A549 (cell line): ENCODE measurements at regions not wholly inside any gene's neighbourhood (a gene's known extent, or its start where the extent isn't known, plus 50 kb on each side); places are given as distances from the start of the nearest gene placed in this dataset.
A peak's percentile ranks its signal among the peaks of the same experiment; 100 is the strongest.

Experiments used
- ATAC-seq, 2 experiments: fragments of 200-7000 bp in 1 of 2; fragments of >200 bp in 1 of 2; cut with Nextera tagmentation in 1 of 2; cut with Tn5 transposase in 1 of 2; 3 replicates each; pipeline versions ENCODE4 v1.8.0 to v1.9.1; 2018 to 2020; ENCODE audit warnings: mild to moderate bottlenecking in 1 of 2, moderate library complexity in 1 of 2
- CTCF ChIA-PET: fragments of 300-600 bp; sonication (Branson Sonifier 250); formaldehyde crosslinking; extraction: SDS; loops from one replicate; lab custom pipeline; 2021; ENCODE audit warnings: antibody characterized with exemption, inconsistent platforms; lab: Yijun Ruan, JAX
- POLR2A ChIA-PET: fragments of 350-600 bp; formaldehyde crosslinking; extraction: SDS; loops from one replicate; lab custom pipeline; 2021; ENCODE audit warnings: antibody characterized with exemption, inconsistent platforms; lab: Yijun Ruan, JAX
- DNase-seq, 2 experiments: peaks; one replicate each; pipeline versions ENCODE4 v3.0.0 to v3.0.0-alpha.2; 2011 to 2016; ENCODE audit warnings: low read depth in 1 of 2, low spot score in 1 of 2
- FAIRE-seq: peaks from 2 replicates; lab custom pipeline; 2011; peaks lifted over from hg19 to GRCh38; lab: Jason Lieb, UNC
- H3K27ac ChIP-seq, 2 experiments: fragments of >200 bp; sonication (Bioruptor Twin); formaldehyde crosslinking; 3 replicates each; pipeline ENCODE4 v1.5.1; 2016 to 2017
- H3K4me1 ChIP-seq: fragments of >200 bp; sonication (Bioruptor Twin); formaldehyde crosslinking; 3 replicates; pipeline ENCODE4 v1.6.1; 2016
- H3K4me2 ChIP-seq: fragments of >200 bp; sonication (Bioruptor Twin); formaldehyde crosslinking; 3 replicates; pipeline ENCODE4 v1.6.1; 2016
- H3K4me3 ChIP-seq: fragments of >200 bp; sonication (Bioruptor Twin); formaldehyde crosslinking; 3 replicates; pipeline ENCODE4 v1.5.1; 2016
- H3K9me3 ChIP-seq: fragments of >200 bp; sonication (Bioruptor Twin); formaldehyde crosslinking; 3 replicates; pipeline ENCODE4 v1.6.1; 2016
- BCL3 ChIP-seq: fragments of >200 bp; sonication (Bioruptor Twin); formaldehyde crosslinking; IDR thresholded peaks from 3 replicates; pipeline ENCODE4 v1.6.1; 2016
- BHLHE40 ChIP-seq: IDR thresholded peaks from 2 replicates; pipeline ENCODE4 v1.6.1; 2012; ENCODE audit warnings: low read depth, low read length, inconsistent platforms
- CHD2 ChIP-seq: fragments of 150-350 bp; IDR thresholded peaks from 2 replicates; pipeline ENCODE4 v1.6.1; 2014; ENCODE audit warnings: low read length; ENCODE audit not compliant: partially characterized antibody
- ESRRA ChIP-seq: fragments of 150-350 bp; IDR thresholded peaks from 2 replicates; pipeline ENCODE4 v1.6.1; 2014; ENCODE audit warnings: mild to moderate bottlenecking, low read length, borderline replicate concordance
- FOSL2 ChIP-seq, 2 experiments: fragments of 450-650 bp in 1 of 2; fragments of >200 bp in 1 of 2; sonication (Bioruptor Twin) in 1 of 2; formaldehyde crosslinking; IDR thresholded peaks; 2 replicates each; pipeline versions ENCODE4 v1.5.0 to v1.6.1; 2016 to 2020; ENCODE audit warnings: mild to moderate bottlenecking in 1 of 2, moderate library complexity in 1 of 2
- HES2 ChIP-seq: fragments of >200 bp; sonication (Bioruptor Twin); formaldehyde crosslinking; IDR thresholded peaks from 2 replicates; pipeline ENCODE4 v1.6.1; 2016
- HOXB5 ChIP-seq: fragments of 250-450 bp; sonication (Bioruptor Pico); IDR thresholded peaks from 2 replicates; pipeline ENCODE4 v1.5.0; 2020; ENCODE audit warnings: mild to moderate bottlenecking, moderate library complexity
- MAFK ChIP-seq: fragments of 450-650 bp; IDR thresholded peaks from 2 replicates; pipeline ENCODE4 v1.6.1; 2014; ENCODE audit not compliant: partially characterized antibody
- MAZ ChIP-seq: fragments of 150-350 bp; IDR thresholded peaks from 2 replicates; pipeline ENCODE4 v1.6.1; 2014; ENCODE audit warnings: antibody characterized with exemption, low read depth, low read length, borderline replicate concordance
- NFE2L2 ChIP-seq: fragments of 150-350 bp; conservative IDR thresholded peaks from 2 replicates; pipeline ENCODE4 v1.6.1; 2014; ENCODE audit warnings: low read length
- NPAS2 ChIP-seq: fragments of 250-450 bp; sonication (Bioruptor Pico); IDR thresholded peaks from 2 replicates; pipeline ENCODE4 v1.8.0; 2022; ENCODE audit warnings: mild to moderate bottlenecking, moderate library complexity, borderline replicate concordance
- POLR2A ChIP-seq: IDR thresholded peaks from 2 replicates; pipeline ENCODE4 v1.6.1; 2012; ENCODE audit warnings: mild to moderate bottlenecking, low read length
- RARB ChIP-seq: fragments of 250-450 bp; sonication (Bioruptor Pico); IDR thresholded peaks from 2 replicates; pipeline ENCODE4 v1.8.0; 2021; ENCODE audit warnings: mild to moderate bottlenecking, moderate library complexity
- REST ChIP-seq: fragments of 200-600 bp; sonication (generic); IDR thresholded peaks from 2 replicates; pipeline ENCODE4 v1.6.1; 2016; ENCODE audit warnings: antibody characterized with exemption, mild to moderate bottlenecking, moderate library complexity
- SMC3 ChIP-seq: fragments of >200 bp; sonication (Bioruptor Twin); formaldehyde crosslinking; IDR thresholded peaks from 3 replicates; pipeline ENCODE4 v1.6.1; 2018; ENCODE audit warnings: inconsistent platforms
- ZFP36 ChIP-seq: fragments of 450-650 bp; IDR thresholded peaks from 2 replicates; pipeline ENCODE4 v1.6.1; 2014; ENCODE audit warnings: borderline replicate concordance; ENCODE audit not compliant: partially characterized antibody
- ZNF302 ChIP-seq: fragments of 250-450 bp; sonication (Bioruptor Pico); IDR thresholded peaks from 2 replicates; pipeline ENCODE4 v1.9.0; 2021; ENCODE audit warnings: inconsistent platforms, mild to moderate bottlenecking, moderate library complexity
- WGBS: methylation state at CpG from one replicate; pipeline ENCODE4 v1.1.6; 2017; ENCODE audit errors: missing lambda C conversion rate; 5-methylcytosine and 5-hydroxymethylcytosine counted together

- H3K4me1 ChIP-seq = peaks cover 9% of the 10 kb centered on the region
- H3K9me3 ChIP-seq = no peaks in the 10 kb centered on the region
- no peak overlapping the region for H3K4me2 ChIP-seq
- TF ChIP-seq REST = peak; percentile 46; the same call in 1 of the 2 replicates
- no peak for TF ChIP-seq POLR2A
- no peak overlapping the region for H3K27ac ChIP-seq
- FAIRE-seq (no peak), ATAC-seq (no peak), DNase-seq (no peak)
- H3K4me3 ChIP-seq = no peak overlapping the region
- POLR2A ChIA-PET = no interaction called here
- CTCF ChIA-PET = interaction anchor here (0.6 kb wide), 1 partner anchor 74 kb away, joined by 3 read pairs; no protein-coding TSS in a partner anchor
- WGBS = 64% methylated on average over 3 of the region's 3 CpGs
These were observed 76.0 kb downstream of the PTHLH start for GRCh38 chr12:27896419-27896990.

GRCh38 chr12:27894309-27894708 is 78.2 kb downstream of the PTHLH start:
- WGBS = 84% methylated on average over 3 of the region's 3 CpGs
- ChIA-PET POLR2A (no interaction called here), CTCF (no interaction called here)
- H3K4me2 ChIP-seq = no peak overlapping the region
- TF ChIP-seq BHLHE40 (no peak), ZFP36 (no peak), MAZ (no peak), MAFK (no peak), ZNF302 (CRISPR knock-in tag) (no peak), CHD2 (no peak), RARB (CRISPR knock-in tag) (no peak), HES2 (no peak), FOSL2 (IDR thresholded peaks at IDR 0.05) (no peak), FOSL2 (CRISPR knock-in tag; IDR thresholded peaks at IDR 0.05) (no peak), HOXB5 (CRISPR knock-in tag) (no peak), NPAS2 (CRISPR knock-in tag) (no peak)
- no peak for DNase-seq
- no peak for FAIRE-seq
- no peaks in the 10 kb centered on the region for H3K9me3 ChIP-seq
- H3K4me1 ChIP-seq = peaks cover 6% of the 10 kb centered on the region
- no peak overlapping the region for H3K4me3 ChIP-seq
- ATAC-seq = no peak
- H3K27ac ChIP-seq = no peak overlapping the region

- Histone ChIP-seq H3K9me3 (no peaks in the 10 kb centered on the region), H3K4me3 (no peak overlapping the region), H3K27ac (no peak overlapping the region), H3K4me2 (no peak overlapping the region), H3K4me1 (no peaks in the 10 kb centered on the region)
- ChIA-PET POLR2A (no interaction called here), CTCF (no interaction called here)
- no peak for TF ChIP-seq ESRRA
- no peak for TF ChIP-seq SMC3
- TF ChIP-seq NFE2L2 = no peak
- TF ChIP-seq NPAS2 (CRISPR knock-in tag) = no peak
- no peak for TF ChIP-seq BCL3
- TF ChIP-seq FOSL2 (IDR thresholded peaks at IDR 0.05) = no peak
- no peak for TF ChIP-seq FOSL2 (CRISPR knock-in tag; IDR thresholded peaks at IDR 0.05)
- no peak for DNase-seq
- peak; percentile 23 for FAIRE-seq
- ATAC-seq = no peak
These were observed 92.8 kb downstream of the PTHLH start for GRCh38 chr12:27879708-27880107.
